ENCODE measurements at regions not wholly inside any gene's neighbourhood (a gene's known extent, or its start where the extent isn't known, plus 50 kb on each side); places are given as distances from the start of the nearest gene placed in this dataset.

GRCh38 chr5:118533923-118534322 lies 454.4 kb downstream of the DTWD2 start:
- Mint-ChIP-seq H3K27me3 (ENCODE audit: insufficient read depth, low read depth) (peaks cover 2% of the 10 kb centered on the region), H3K27ac (no peak overlapping the region), H3K36me3 (no peaks in the 10 kb centered on the region), H3K4me1 (no peaks in the 10 kb centered on the region), H3K9me3 (no peaks in the 10 kb centered on the region), H3K4me3 (no peak overlapping the region)
- H3K27me3 ChIP-seq: no peaks in the 10 kb centered on the region
- no peak overlapping the region for H2AFZ ChIP-seq (replicated peaks)
- no peaks in the 10 kb centered on the region for H4K20me1 ChIP-seq (ENCODE audit: low read depth)
- H3F3A ChIP-seq (ENCODE audit: low read depth): peaks cover 4% of the 10 kb centered on the region
- H3K4me1 ChIP-seq: no peaks in the 10 kb centered on the region
- no peaks in the 10 kb centered on the region for H3K9me3 ChIP-seq (ENCODE audit: low read depth)
- no peak for DNase-seq (ENCODE audit: low spot score)
- H3K79me2 ChIP-seq (ENCODE audit: low read depth): no peaks in the 10 kb centered on the region
- no peak overlapping the region for H3K9ac ChIP-seq
- TF ChIP-seq, protein P1, sequence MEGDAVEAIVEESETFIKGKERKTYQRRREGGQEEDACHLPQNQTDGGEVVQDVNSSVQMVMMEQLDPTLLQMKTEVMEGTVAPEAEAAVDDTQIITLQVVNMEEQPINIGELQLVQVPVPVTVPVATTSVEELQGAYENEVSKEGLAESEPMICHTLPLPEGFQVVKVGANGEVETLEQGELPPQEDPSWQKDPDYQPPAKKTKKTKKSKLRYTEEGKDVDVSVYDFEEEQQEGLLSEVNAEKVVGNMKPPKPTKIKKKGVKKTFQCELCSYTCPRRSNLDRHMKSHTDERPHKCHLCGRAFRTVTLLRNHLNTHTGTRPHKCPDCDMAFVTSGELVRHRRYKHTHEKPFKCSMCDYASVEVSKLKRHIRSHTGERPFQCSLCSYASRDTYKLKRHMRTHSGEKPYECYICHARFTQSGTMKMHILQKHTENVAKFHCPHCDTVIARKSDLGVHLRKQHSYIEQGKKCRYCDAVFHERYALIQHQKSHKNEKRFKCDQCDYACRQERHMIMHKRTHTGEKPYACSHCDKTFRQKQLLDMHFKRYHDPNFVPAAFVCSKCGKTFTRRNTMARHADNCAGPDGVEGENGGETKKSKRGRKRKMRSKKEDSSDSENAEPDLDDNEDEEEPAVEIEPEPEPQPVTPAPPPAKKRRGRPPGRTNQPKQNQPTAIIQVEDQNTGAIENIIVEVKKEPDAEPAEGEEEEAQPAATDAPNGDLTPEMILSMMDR (IDR thresholded peaks at IDR 0.05): no peak
- TF ChIP-seq EZH2 (IDR thresholded peaks at IDR 0.05) (no peak), EZH2phosphoT487 (IDR thresholded peaks at IDR 0.05) (no peak)
- H3K36me3 ChIP-seq: no peaks in the 10 kb centered on the region
- no peak overlapping the region for H3K4me2 ChIP-seq
- no peak overlapping the region for H3K4me3 ChIP-seq
- no peak overlapping the region for H3K27ac ChIP-seq

- H4K20me1 ChIP-seq (ENCODE audit: low read depth): no peaks in the 10 kb centered on the region
- H3K4me1 ChIP-seq: no peaks in the 10 kb centered on the region
- H2AFZ ChIP-seq (replicated peaks): no peak overlapping the region
- DNase-seq (ENCODE audit: low spot score): no peak
- no peak overlapping the region for H3K4me3 ChIP-seq
- H3K27ac Mint-ChIP-seq: no peak overlapping the region
- no peaks in the 10 kb centered on the region for H3K36me3 ChIP-seq
- H3K79me2 ChIP-seq (ENCODE audit: low read depth): no peaks in the 10 kb centered on the region
- TF ChIP-seq EZH2phosphoT487 (IDR thresholded peaks at IDR 0.05) (no peak), EZH2 (IDR thresholded peaks at IDR 0.05) (no peak)
- TF ChIP-seq, protein P1 (IDR thresholded peaks at IDR 0.05): no peak
- no peaks in the 10 kb centered on the region for H3F3A ChIP-seq (ENCODE audit: low read depth)
- H3K27me3 ChIP-seq: no peaks in the 10 kb centered on the region
- no peaks in the 10 kb centered on the region for H3K36me3 Mint-ChIP-seq
- no peak overlapping the region for H3K27ac ChIP-seq
- no peaks in the 10 kb centered on the region for H3K4me1 Mint-ChIP-seq
- no peak overlapping the region for H3K4me2 ChIP-seq
- no peaks in the 10 kb centered on the region for H3K9me3 Mint-ChIP-seq
- no peak overlapping the region for H3K4me3 Mint-ChIP-seq
- H3K9ac ChIP-seq: no peak overlapping the region
- no peaks in the 10 kb centered on the region for H3K9me3 ChIP-seq (ENCODE audit: low read depth)
- H3K27me3 Mint-ChIP-seq (ENCODE audit: insufficient read depth, low read depth): peaks cover 2% of the 10 kb centered on the region
Measured at GRCh38 chr5:118533156-118533555, 455.2 kb downstream of the DTWD2 start.

DNA sequence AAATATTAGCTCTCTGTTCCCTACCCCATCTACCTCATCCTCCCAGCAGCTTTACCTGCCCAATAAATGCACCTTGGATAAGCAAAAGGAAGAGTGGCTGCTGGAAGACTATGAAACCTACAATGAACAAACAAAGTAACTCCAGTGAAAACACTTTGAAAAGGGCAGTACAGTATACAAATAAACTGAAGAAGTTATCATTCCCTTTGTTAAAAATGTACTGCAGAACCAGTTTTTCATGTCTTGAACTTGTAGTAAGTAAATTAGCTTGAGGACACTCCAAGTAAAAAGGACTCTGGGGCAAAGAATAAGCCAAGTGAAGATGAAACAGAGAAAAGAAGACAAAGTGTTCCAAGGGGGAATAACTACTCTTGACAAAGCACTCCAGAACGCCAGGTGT lies 457.1 kb downstream of the DTWD2 start:
- Histone ChIP-seq H3K9ac (no peak overlapping the region), H4K20me1 (ENCODE audit: low read depth) (no peaks in the 10 kb centered on the region), H3K4me2 (no peak overlapping the region), H3F3A (ENCODE audit: low read depth) (no peaks in the 10 kb centered on the region), H3K4me3 (no peak overlapping the region), H3K27ac (no peak overlapping the region), H3K79me2 (ENCODE audit: low read depth) (no peaks in the 10 kb centered on the region), H3K4me1 (no peaks in the 10 kb centered on the region), H3K36me3 (no peaks in the 10 kb centered on the region), H2AFZ (replicated peaks) (no peak overlapping the region), H3K27me3 (no peaks in the 10 kb centered on the region), H3K9me3 (ENCODE audit: low read depth) (no peaks in the 10 kb centered on the region)
- H3K27me3 Mint-ChIP-seq (ENCODE audit: insufficient read depth, low read depth): peaks cover 4% of the 10 kb centered on the region
- DNase-seq (ENCODE audit: low spot score): no peak
- no peaks in the 10 kb centered on the region for H3K36me3 Mint-ChIP-seq
- no peaks in the 10 kb centered on the region for H3K9me3 Mint-ChIP-seq
- TF ChIP-seq EZH2 (IDR thresholded peaks at IDR 0.05) (no peak), EZH2phosphoT487 (IDR thresholded peaks at IDR 0.05) (no peak)
- TF ChIP-seq, protein P1 (IDR thresholded peaks at IDR 0.05): no peak
- H3K27ac Mint-ChIP-seq: no peak overlapping the region
- H3K4me1 Mint-ChIP-seq: no peaks in the 10 kb centered on the region
- H3K4me3 Mint-ChIP-seq: no peak overlapping the region

Measured in neural progenitor cell (in vitro differentiated cells).